ENCODE measurements at regions not wholly inside any gene's neighbourhood (a gene's known extent, or its start where the extent isn't known, plus 50 kb on each side); places are given as distances from the start of the nearest gene placed in this dataset.

GRCh38 chr5:42956551-42956950, 83.6 kb downstream of the ANXA2R start:
- Histone ChIP-seq H3K4me3 (no peak overlapping the region), H3K4me1 (peaks cover 0 to 14% (median 11%) of the 10 kb centered on the region in 4 donors), H3K27me3 (peaks cover 24 to 77% (median 37%) of the 10 kb centered on the region in 3 donors), H3K36me3 (no peaks in the 10 kb centered on the region), H3K9me3 (no peaks in the 10 kb centered on the region), H3K27ac (no peak overlapping the region)
- no peak for TF ChIP-seq EP300 (IDR thresholded peaks at IDR 0.05)
- no peak for TF ChIP-seq POLR2AphosphoS5 (IDR thresholded peaks at IDR 0.05)
- TF ChIP-seq POLR2A (IDR thresholded peaks at IDR 0.05): no peak
- no peak for TF ChIP-seq CTCF (IDR thresholded peaks at IDR 0.05)
- intact Hi-C loops (cut with DNase I): no loop called here
- no peak for DNase-seq
- 86 to 91% methylated on average over 2 of the region's 2 CpGs for WGBS, 2 donors

- peaks cover 0 to 35% (median 32%) of the 10 kb centered on the region in 4 donors for H3K4me1 ChIP-seq
- no peak for TF ChIP-seq CTCF (IDR thresholded peaks at IDR 0.05)
- no peak for TF ChIP-seq POLR2AphosphoS5 (IDR thresholded peaks at IDR 0.05)
- TF ChIP-seq EP300 (IDR thresholded peaks at IDR 0.05): no peak
- TF ChIP-seq POLR2A (IDR thresholded peaks at IDR 0.05): no peak
- no peaks in the 10 kb centered on the region for H3K9me3 ChIP-seq
- H3K36me3 ChIP-seq: no peaks in the 10 kb centered on the region
- H3K27ac ChIP-seq: no peak overlapping the region
- DNase-seq: no peak
- H3K27me3 ChIP-seq: peaks cover 52 to 97% (median 71%) of the 10 kb centered on the region in 3 donors
- intact Hi-C loops (cut with DNase I): loop anchor here (5.0 kb wide), 1 partner anchor 89 kb away; the partner anchor contains the start of gene ANXA2R
- 24 to 41% methylated on average over 15 of the region's 15 CpGs for WGBS, 2 donors
- H3K4me3 ChIP-seq: no peak overlapping the region
These were observed 87.1 kb downstream of the ANXA2R start for GRCh38 chr5:42953041-42953440.

- TF ChIP-seq EP300 (IDR thresholded peaks at IDR 0.05) (no peak), POLR2A (IDR thresholded peaks at IDR 0.05) (no peak), CTCF (IDR thresholded peaks at IDR 0.05) (no peak), POLR2AphosphoS5 (IDR thresholded peaks at IDR 0.05) (no peak)
- intact Hi-C loops (cut with DNase I): loop anchor here (5.0 kb wide), 1 partner anchor 90 kb away; the partner anchor contains the start of gene ANXA2R
- H3K27ac ChIP-seq: no peak overlapping the region
These were observed 87.5 kb downstream of the ANXA2R start for GRCh38 chr5:42952578-42952974.

GRCh38 chr5:42951293-42951840, 88.8 kb downstream of the ANXA2R start:
- intact Hi-C loops (cut with DNase I): loop anchor here (2.0 to 5.0 kb wide), 2 partner anchors 39 to 91 kb away; partner anchors contain the start of gene ANXA2R
- Histone ChIP-seq H3K4me1 (peaks cover 0 to 35% (median 32%) of the 10 kb centered on the region in 4 donors), H3K4me3 (peak overlapping the region; percentile 25 to 48 (median 40)), H3K27me3 (peaks cover 52 to 100% (median 86%) of the 10 kb centered on the region in 3 donors), H3K9me3 (no peaks in the 10 kb centered on the region), H3K36me3 (no peaks in the 10 kb centered on the region), H3K27ac (peak overlapping the region; percentile 63 to 84 (median 68))
- TF ChIP-seq EP300 (IDR thresholded peaks at IDR 0.05) (no peak), POLR2AphosphoS5 (IDR thresholded peaks at IDR 0.05) (peak in 2 of 4 donors; percentile 17 to 37), CTCF (IDR thresholded peaks at IDR 0.05) (no peak), POLR2A (IDR thresholded peaks at IDR 0.05) (no peak)
- DNase-seq: no peak
- 1 to 3% methylated on average over 46 of the region's 46 CpGs for WGBS, 2 donors

More at GRCh38 chr5:42952578-42952974, 87.5 kb downstream of the ANXA2R start:
- peaks cover 0 to 35% (median 32%) of the 10 kb centered on the region in 4 donors for H3K4me1 ChIP-seq
- 20 to 26% methylated on average over 12 of the region's 12 CpGs for WGBS, 2 donors
- H3K9me3 ChIP-seq: no peaks in the 10 kb centered on the region
- DNase-seq: no peak
- no peaks in the 10 kb centered on the region for H3K36me3 ChIP-seq
- H3K27me3 ChIP-seq: peaks cover 52 to 98% (median 76%) of the 10 kb centered on the region in 3 donors
- peak overlapping the region in 3 of 4 donors; percentile 38 to 48 (median 41) for H3K4me3 ChIP-seq
